ENCODE measurements at regions not wholly inside any gene's neighbourhood (a gene's known extent, or its start where the extent isn't known, plus 50 kb on each side); places are given as distances from the start of the nearest gene placed in this dataset.

- dilution Hi-C loops (cut with MboI; ENCODE audit: extremely low pct_ligation_motif_present, low sequenced_read_pairs) (no loop called here), intact Hi-C loops (cut with micrococcal nuclease) (no loop called here)
- CTCF ChIA-PET: no interaction called here
Measured at GRCh38 chr16:55130456-55130855, 193.5 kb upstream of the IRX6 start.

GRCh38 chr16:55130911-55131310 lies 193.1 kb upstream of the IRX6 start:
- no peaks in the 10 kb centered on the region for H3K9me3 ChIP-seq (replicated peaks; ENCODE audit: control insufficient read depth, insufficient read depth, low read length)
- dilution Hi-C loops (cut with MboI; ENCODE audit: extremely low pct_ligation_motif_present, low sequenced_read_pairs): no loop called here
- no peaks in the 10 kb centered on the region for H3K27me3 ChIP-seq (ENCODE audit: control insufficient read depth in 2 of 2, insufficient read depth in 2 of 2, low read length in 2 of 2)
- H3K27ac ChIP-seq (ENCODE audit: insufficient read depth, low read depth, low read length): no peak overlapping the region
- intact Hi-C loops (cut with micrococcal nuclease): no loop called here
- H3K4me1 ChIP-seq (ENCODE audit: control insufficient read depth, extremely low read depth, insufficient read depth, low read length): no peaks in the 10 kb centered on the region
- H3K9me1 ChIP-seq (replicated peaks; ENCODE audit: control insufficient read depth, extremely low read depth, insufficient read depth, low read length): no peaks in the 10 kb centered on the region
- BruUV-seq (replicated peaks): no TSS peak
- CTCF ChIA-PET: no interaction called here
- H3K4me3 ChIP-seq (replicated peaks in 1 of 3; ENCODE audit: insufficient read depth in 1 of 3, low read depth in 1 of 3, low read length in 3 of 3): no peak overlapping the region
- H3K79me2 ChIP-seq (ENCODE audit: control insufficient read depth, insufficient read depth, low read length): no peaks in the 10 kb centered on the region
- no peak overlapping the region for H2AFZ ChIP-seq (ENCODE audit: low read depth, low read length)
- DNase-seq (ENCODE audit: low read depth, low spot score) (no peak), FAIRE-seq (no peak)
- POLR2A ChIA-PET: no interaction called here
- H3K36me3 ChIP-seq (ENCODE audit: control insufficient read depth in 2 of 2, extremely low read depth in 1 of 2, insufficient read depth in 2 of 2, low read length in 2 of 2): no peaks in the 10 kb centered on the region
- H3K4me2 ChIP-seq (ENCODE audit: insufficient read depth, low read length): no peak overlapping the region
- H4K20me1 ChIP-seq (replicated peaks; ENCODE audit: control insufficient read depth, extremely low read depth, insufficient read depth, low read length): no peaks in the 10 kb centered on the region
- TF ChIP-seq MYC (IDR thresholded peaks at IDR 0.05; ENCODE audit: low read depth, low read length) (no peak), POLR2AphosphoS5 (IDR thresholded peaks at IDR 0.05; ENCODE audit: insufficient read depth, low read depth, low read length) (no peak), JUN (IDR thresholded peaks at IDR 0.05; ENCODE audit: borderline replicate concordance, insufficient read depth, insufficient read length, low read depth) (no peak), MAX (IDR thresholded peaks at IDR 0.05; ENCODE audit: insufficient read depth, insufficient read length) (no peak), GATA2 (IDR thresholded peaks at IDR 0.05; ENCODE audit: insufficient read depth, insufficient read length, low read depth, low read length) (no peak), FOS (IDR thresholded peaks at IDR 0.05; ENCODE audit: borderline replicate concordance, insufficient read depth, low read length) (no peak), CTCF (IDR thresholded peaks at IDR 0.05; ENCODE audit: extremely low read depth in 1 of 2, insufficient read depth in 1 of 2, low read depth in 1 of 2, low read length in 2 of 2) (no peak), EZH2 (IDR thresholded peaks at IDR 0.05; ENCODE audit: borderline replicate concordance, low read depth, low read length, severe bottlenecking) (no peak), POLR2A (IDR thresholded peaks at IDR 0.05; ENCODE audit: low read depth, low read length) (no peak)
- no peak overlapping the region for H3K9ac ChIP-seq (replicated peaks; ENCODE audit: extremely low read depth, insufficient read depth, low read length)

More at GRCh38 chr16:55130456-55130855, 193.5 kb upstream of the IRX6 start:
- no peaks in the 10 kb centered on the region for H3K79me2 ChIP-seq (ENCODE audit: control insufficient read depth, insufficient read depth, low read length)
- no peak overlapping the region for H2AFZ ChIP-seq (ENCODE audit: low read depth, low read length)
- H3K27me3 ChIP-seq (ENCODE audit: control insufficient read depth in 2 of 2, insufficient read depth in 2 of 2, low read length in 2 of 2): no peaks in the 10 kb centered on the region
- no peaks in the 10 kb centered on the region for H3K9me1 ChIP-seq (replicated peaks; ENCODE audit: control insufficient read depth, extremely low read depth, insufficient read depth, low read length)
- H3K9ac ChIP-seq (replicated peaks; ENCODE audit: extremely low read depth, insufficient read depth, low read length): no peak overlapping the region
- no peak overlapping the region for H3K4me2 ChIP-seq (ENCODE audit: insufficient read depth, low read length)
- no TSS peak for BruUV-seq (replicated peaks)
- DNase-seq (ENCODE audit: low read depth, low spot score): no peak
- no peaks in the 10 kb centered on the region for H3K36me3 ChIP-seq (ENCODE audit: control insufficient read depth in 2 of 2, extremely low read depth in 1 of 2, insufficient read depth in 2 of 2, low read length in 2 of 2)
- H4K20me1 ChIP-seq (replicated peaks; ENCODE audit: control insufficient read depth, extremely low read depth, insufficient read depth, low read length): no peaks in the 10 kb centered on the region
- no peak overlapping the region for H3K4me3 ChIP-seq (replicated peaks in 1 of 3; ENCODE audit: insufficient read depth in 1 of 3, low read depth in 1 of 3, low read length in 3 of 3)
- TF ChIP-seq MAX (IDR thresholded peaks at IDR 0.05; ENCODE audit: insufficient read depth, insufficient read length): no peak
- POLR2A ChIA-PET: no interaction called here
- no peak overlapping the region for H3K27ac ChIP-seq (ENCODE audit: insufficient read depth, low read depth, low read length)
- no peak for FAIRE-seq
- H3K4me1 ChIP-seq (ENCODE audit: control insufficient read depth, extremely low read depth, insufficient read depth, low read length): no peaks in the 10 kb centered on the region
- no peaks in the 10 kb centered on the region for H3K9me3 ChIP-seq (replicated peaks; ENCODE audit: control insufficient read depth, insufficient read depth, low read length)

Data from endothelial cell of umbilical vein (primary cell).